ENCODE measurements at regions not wholly inside any gene's neighbourhood (a gene's known extent, or its start where the extent isn't known, plus 50 kb on each side); places are given as distances from the start of the nearest gene placed in this dataset.

- TF ChIP-seq CTCF (conservative IDR thresholded peaks at IDR 0.05) = no peak
- no peak for TF ChIP-seq EZH2 (IDR thresholded peaks at IDR 0.05; ENCODE audit: low read depth)
Observed at GRCh38 chr1:117803318-117803717, 126.1 kb downstream of the GDAP2 start.

Measured in PC-9 (cell line).